ENCODE measurements at regions not wholly inside any gene's neighbourhood (a gene's known extent, or its start where the extent isn't known, plus 50 kb on each side); places are given as distances from the start of the nearest gene placed in this dataset.

DNA sequence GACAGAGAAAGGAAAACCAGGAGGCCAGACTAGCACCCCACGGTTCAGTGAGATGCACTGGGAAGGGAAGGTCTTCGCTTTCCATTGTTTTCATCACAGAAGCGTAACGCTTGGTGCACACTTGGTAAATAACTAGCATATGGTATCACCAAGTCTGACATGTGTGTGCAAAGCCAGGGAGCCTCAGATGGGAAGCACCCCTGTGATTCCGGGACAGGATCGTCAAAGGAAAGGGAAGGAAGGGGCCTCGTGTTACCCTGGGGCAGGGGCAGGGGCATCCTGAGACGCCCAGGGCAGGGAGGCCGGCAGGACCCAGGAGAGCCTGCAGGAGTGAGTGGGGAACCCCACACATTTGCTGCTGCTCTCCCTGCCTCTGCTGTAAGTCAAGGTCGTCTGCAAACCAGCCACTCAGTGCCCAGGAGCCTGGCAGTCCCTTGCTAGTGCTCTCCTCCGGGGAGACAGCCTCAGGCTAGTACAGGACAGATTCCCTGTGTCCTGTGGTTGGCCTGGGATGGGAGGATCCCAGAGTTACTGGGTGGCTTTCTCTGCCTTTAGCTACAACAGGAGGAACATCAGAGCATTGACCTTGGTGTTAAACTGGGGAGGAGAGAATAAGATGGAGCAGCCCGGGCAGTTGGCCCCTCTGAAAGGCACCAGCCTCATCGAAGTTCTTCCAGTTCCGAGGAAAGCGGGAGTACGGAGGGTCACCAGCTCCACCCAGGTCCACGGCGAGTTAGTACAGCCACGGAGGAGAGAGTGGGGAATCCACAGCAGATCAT is 192.5 kb downstream of the NDUFA10 start:
- Histone ChIP-seq H3K9ac (ENCODE audit: insufficient read depth in 1 of 2, low read depth in 2 of 2, low read length in 2 of 2) (no peak overlapping the region), H3K27me3 (ENCODE audit: control insufficient read depth in 2 of 2, insufficient read depth in 2 of 2, low read length in 2 of 2) (peaks cover 0 to 53% of the 10 kb centered on the region in 2 experiments; a peak in 1 of 5 replicates), H3K4me2 (ENCODE audit: insufficient read depth, low read length) (no peak overlapping the region), H3K9me1 (ENCODE audit: control insufficient read depth, insufficient read depth, low read length) (no peaks in the 10 kb centered on the region), H3K27ac (ENCODE audit: extremely low read depth, low read depth, low read length) (no peak overlapping the region), H3K4me3 (no peak overlapping the region), H3K36me3 (ENCODE audit: control insufficient read depth, insufficient read depth, low read length) (no peaks in the 10 kb centered on the region), H3K4me1 (replicated peaks in 1 of 2; ENCODE audit: control insufficient read depth in 2 of 2, insufficient read depth in 2 of 2, low read length in 2 of 2) (no peaks in the 10 kb centered on the region), H2AFZ (ENCODE audit: low read depth, low read length) (no peak overlapping the region), H3K79me2 (ENCODE audit: control insufficient read depth, insufficient read depth, low read length) (no peaks in the 10 kb centered on the region), H3K9me3 (replicated peaks; ENCODE audit: control insufficient read depth, insufficient read depth, low read depth, low read length) (no peaks in the 10 kb centered on the region), H4K20me1 (replicated peaks; ENCODE audit: control insufficient read depth, insufficient read depth, low read length) (no peaks in the 10 kb centered on the region)
- ChIA-PET CTCF (ENCODE audit: low intra/inter-chr PET ratio) (interaction anchor here (0.5 kb wide), 1 partner anchor 53 kb away, joined by 3 read pairs; no protein-coding TSS in a partner anchor), POLR2A (interaction anchor here (0.6 kb wide), 1 partner anchor 115 kb away, joined by 3 read pairs; no protein-coding TSS in a partner anchor)
- no peak for ATAC-seq
- no peak for FAIRE-seq
- BruUV-seq (replicated peaks), result no TSS peak
- TF ChIP-seq SIRT6 (IDR thresholded peaks at IDR 0.05; ENCODE audit: low read depth, low read length) (no peak), PYGO2 (tag; IDR thresholded peaks at IDR 0.05) (no peak), DIDO1 (tag; IDR thresholded peaks at IDR 0.05; ENCODE audit: low read depth) (no peak), ILF3 (IDR thresholded peaks at IDR 0.05; ENCODE audit: borderline replicate concordance) (no peak), MYNN (IDR thresholded peaks at IDR 0.05) (no peak), MYNN (CRISPR knock-in tag; IDR thresholded peaks at IDR 0.05) (no peak), ZBTB34 (CRISPR knock-in tag; IDR thresholded peaks at IDR 0.05) (no peak), POLR2A (conservative IDR thresholded peaks at IDR 0.05) (no peak), ZNF57 (CRISPR knock-in tag; IDR thresholded peaks at IDR 0.05) (no peak)
- TF ChIP-seq, protein P1, sequence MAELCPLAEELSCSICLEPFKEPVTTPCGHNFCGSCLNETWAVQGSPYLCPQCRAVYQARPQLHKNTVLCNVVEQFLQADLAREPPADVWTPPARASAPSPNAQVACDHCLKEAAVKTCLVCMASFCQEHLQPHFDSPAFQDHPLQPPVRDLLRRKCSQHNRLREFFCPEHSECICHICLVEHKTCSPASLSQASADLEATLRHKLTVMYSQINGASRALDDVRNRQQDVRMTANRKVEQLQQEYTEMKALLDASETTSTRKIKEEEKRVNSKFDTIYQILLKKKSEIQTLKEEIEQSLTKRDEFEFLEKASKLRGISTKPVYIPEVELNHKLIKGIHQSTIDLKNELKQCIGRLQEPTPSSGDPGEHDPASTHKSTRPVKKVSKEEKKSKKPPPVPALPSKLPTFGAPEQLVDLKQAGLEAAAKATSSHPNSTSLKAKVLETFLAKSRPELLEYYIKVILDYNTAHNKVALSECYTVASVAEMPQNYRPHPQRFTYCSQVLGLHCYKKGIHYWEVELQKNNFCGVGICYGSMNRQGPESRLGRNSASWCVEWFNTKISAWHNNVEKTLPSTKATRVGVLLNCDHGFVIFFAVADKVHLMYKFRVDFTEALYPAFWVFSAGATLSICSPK (IDR thresholded peaks at IDR 0.05; ENCODE audit: borderline replicate concordance), result no peak
- intact Hi-C loops (cut with micrococcal nuclease), result no loop called here
- 0% methylated on average over 13 of the region's 19 CpGs for WGBS (ENCODE audit: insufficient coverage, low coverage, missing lambda C conversion rate)
- in situ Hi-C loops (cut with MboI), result no loop called here
- DNase-seq (ENCODE audit: extremely low read depth in 1 of 4, low spot score in 3 of 4), result no peak
